ENCODE measurements at regions not wholly inside any gene's neighbourhood (a gene's known extent, or its start where the extent isn't known, plus 50 kb on each side); places are given as distances from the start of the nearest gene placed in this dataset.

- DNase-seq (ENCODE audit: low read depth in 4 of 4, low spot score in 1 of 4), result no peak
Observed at GRCh38 chr2:59627599-59627998, 925.9 kb downstream of the BCL11A start.

GRCh38 chr2:59622599-59623308, 930.7 kb downstream of the BCL11A start:
- no peak for DNase-seq (ENCODE audit: low read depth in 4 of 4, low spot score in 1 of 4)

- no peak for DNase-seq (ENCODE audit: low read depth in 4 of 4, low spot score in 1 of 4)
Observed at GRCh38 chr2:59604123-59604522, 949.3 kb downstream of the BCL11A start.

GRCh38 chr2:59594671-59595222, 958.7 kb downstream of the BCL11A start:
- no peak for DNase-seq (ENCODE audit: low read depth in 4 of 4, low spot score in 1 of 4)

- no peak for DNase-seq (ENCODE audit: low read depth in 4 of 4, low spot score in 1 of 4)
Observed at GRCh38 chr2:59590798-59591197, 962.7 kb downstream of the BCL11A start.

DNA sequence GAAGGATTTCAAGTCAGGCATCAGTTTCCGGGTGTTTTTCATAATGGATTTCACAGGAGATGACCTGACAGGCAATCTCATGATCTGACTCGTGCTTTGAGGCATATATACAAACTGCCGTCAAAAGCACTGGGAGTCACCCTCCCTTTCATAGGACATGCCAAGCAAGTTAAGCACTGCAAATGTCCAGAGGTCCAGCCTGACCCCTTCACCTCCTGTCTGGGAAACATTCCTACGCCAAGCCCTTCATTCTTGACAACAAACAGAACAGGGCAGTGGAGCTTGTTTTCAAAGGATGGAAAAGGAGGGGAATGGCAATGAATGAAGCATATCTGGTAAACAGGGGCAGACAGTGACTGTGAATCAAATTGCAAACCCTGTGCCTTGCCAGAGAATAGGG, 963.6 kb downstream of the BCL11A start:
- DNase-seq (ENCODE audit: low read depth in 4 of 4, low spot score in 1 of 4), result no peak

DNA sequence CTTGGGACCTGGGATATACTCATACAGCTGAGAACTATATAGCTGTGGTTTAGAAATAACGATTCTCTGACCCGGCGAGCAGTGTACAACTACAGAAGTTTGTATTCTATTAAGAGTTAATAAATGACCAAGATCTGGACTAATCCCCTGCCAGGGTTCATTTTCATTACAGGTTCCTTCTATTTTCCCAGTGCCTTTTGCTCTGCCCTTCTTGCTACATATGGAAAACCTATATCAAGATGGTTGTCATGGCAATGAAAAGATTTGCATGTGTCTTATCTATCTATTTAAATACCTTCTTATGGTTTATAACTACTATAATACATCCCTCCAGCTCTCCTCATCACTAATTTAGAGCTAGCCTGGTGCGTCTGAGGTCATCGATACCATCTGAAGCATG, 965.2 kb downstream of the BCL11A start:
- DNase-seq (ENCODE audit: low read depth in 4 of 4, low spot score in 1 of 4), result no peak

DNA sequence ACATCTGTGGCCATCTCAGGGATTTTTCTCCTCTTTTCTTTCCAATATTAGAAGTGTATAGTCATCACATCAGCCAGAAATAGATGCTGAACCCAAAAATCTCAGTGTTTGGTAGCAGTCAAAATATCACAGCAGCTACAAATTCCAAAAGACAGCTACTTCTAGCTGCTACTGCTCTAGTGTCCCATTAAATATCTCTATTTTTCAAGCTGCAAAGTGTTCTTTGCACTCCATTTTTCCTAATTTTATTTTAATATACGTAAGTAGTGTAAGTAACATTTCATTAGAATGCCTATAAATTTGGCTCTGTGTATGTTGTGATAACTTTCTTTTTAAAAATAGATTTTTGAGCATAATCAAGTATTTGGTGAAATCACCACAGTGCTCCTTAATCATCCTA, 967.3 kb downstream of the BCL11A start:
- DNase-seq (ENCODE audit: low read depth in 4 of 4, low spot score in 1 of 4), result no peak

GRCh38 chr2:59585655-59586054, 967.8 kb downstream of the BCL11A start:
- no peak for DNase-seq (ENCODE audit: low read depth in 4 of 4, low spot score in 1 of 4)

- no peak for DNase-seq (ENCODE audit: low read depth in 4 of 4, low spot score in 1 of 4)
Observed at GRCh38 chr2:59584958-59585357, 968.5 kb downstream of the BCL11A start.

- DNase-seq (ENCODE audit: low read depth in 4 of 4, low spot score in 1 of 4), result no peak
Observed at GRCh38 chr2:59583173-59583765, 970.2 kb downstream of the BCL11A start.

- DNase-seq (ENCODE audit: low read depth in 4 of 4, low spot score in 1 of 4), result no peak
Observed at GRCh38 chr2:59578349-59578748, 975.1 kb downstream of the BCL11A start.

- no peak for DNase-seq (ENCODE audit: low read depth in 4 of 4, low spot score in 1 of 4)
Observed at GRCh38 chr2:59575191-59575590, 978.3 kb downstream of the BCL11A start.

- no peak for DNase-seq (ENCODE audit: low read depth in 4 of 4, low spot score in 1 of 4)
Observed at GRCh38 chr2:59572227-59572626, 981.2 kb downstream of the BCL11A start.

DNA sequence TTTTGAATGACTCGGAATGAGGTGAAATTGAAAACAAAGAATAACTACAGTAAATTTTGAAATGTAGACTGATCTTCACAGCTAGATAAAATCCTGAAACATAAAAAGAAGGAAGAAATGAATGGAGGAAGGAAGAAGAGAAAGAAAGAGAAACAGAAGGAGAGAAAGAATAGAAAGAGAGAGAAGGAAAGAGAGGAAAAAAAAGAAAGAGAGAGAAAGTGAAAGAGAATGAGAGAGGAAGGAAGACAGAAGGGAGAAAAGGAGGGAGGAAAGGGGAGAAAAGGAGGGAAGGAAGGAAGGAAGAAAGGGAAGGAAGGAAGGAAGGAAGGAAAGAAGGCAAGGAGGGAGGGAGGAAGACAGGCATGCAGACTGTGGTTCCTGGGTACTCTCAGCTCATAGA, 982.6 kb downstream of the BCL11A start:
- DNase-seq (ENCODE audit: low read depth in 4 of 4, low spot score in 1 of 4), result no peak

- DNase-seq (ENCODE audit: low read depth in 4 of 4, low spot score in 1 of 4), result no peak
Observed at GRCh38 chr2:59569124-59569523, 984.3 kb downstream of the BCL11A start.

DNA sequence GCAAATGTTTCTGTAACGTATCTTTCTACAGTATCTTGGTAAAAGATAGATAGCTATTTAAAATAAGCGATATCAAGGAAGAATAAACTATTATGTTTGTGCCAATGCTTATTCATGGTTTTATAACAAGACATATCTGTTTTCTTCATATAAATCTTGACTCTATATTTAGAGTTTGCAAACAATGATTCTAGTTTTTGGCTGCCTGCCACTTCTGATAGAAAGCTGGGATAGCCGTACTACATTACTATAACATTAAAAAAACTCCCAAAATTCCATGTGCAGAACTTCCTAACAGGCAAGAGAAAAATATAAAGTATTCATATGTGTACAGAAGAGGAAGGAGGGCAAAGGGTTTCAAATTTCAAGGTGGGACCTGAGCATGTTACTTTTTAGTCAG, 985.0 kb downstream of the BCL11A start:
- no peak for DNase-seq (ENCODE audit: low read depth in 4 of 4, low spot score in 1 of 4)

- DNase-seq (ENCODE audit: low read depth in 4 of 4, low spot score in 1 of 4), result no peak
Observed at GRCh38 chr2:59567151-59567550, 986.3 kb downstream of the BCL11A start.

DNA sequence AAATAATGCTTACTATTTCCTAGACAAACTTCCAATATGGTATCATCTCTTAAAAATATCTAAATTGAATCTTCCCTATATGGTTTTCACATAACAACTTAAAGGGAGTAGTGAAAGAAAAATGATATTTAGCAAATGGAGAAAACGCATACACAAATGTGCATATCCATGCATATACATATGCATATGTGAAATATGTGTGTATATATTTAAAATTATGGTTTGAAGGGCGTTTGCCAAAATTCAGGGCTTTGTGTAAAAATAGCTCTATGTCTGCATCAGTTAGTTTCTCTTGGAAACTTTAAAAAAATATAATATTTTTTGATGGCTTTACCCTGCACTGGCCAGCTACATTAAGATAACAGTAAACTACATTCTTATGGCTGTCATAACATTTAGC, 986.7 kb downstream of the BCL11A start:
- DNase-seq (ENCODE audit: low read depth in 4 of 4, low spot score in 1 of 4), result no peak

- no peak for DNase-seq (ENCODE audit: low read depth in 4 of 4, low spot score in 1 of 4)
Observed at GRCh38 chr2:59561281-59561680, 992.2 kb downstream of the BCL11A start.

GRCh38 chr2:59560769-59561168, 992.7 kb downstream of the BCL11A start:
- DNase-seq (ENCODE audit: low read depth in 4 of 4, low spot score in 1 of 4), result no peak

- no peak for DNase-seq (ENCODE audit: low read depth in 4 of 4, low spot score in 1 of 4)
Observed at GRCh38 chr2:59540864-59541263, 1012.6 kb downstream of the BCL11A start.

- DNase-seq (ENCODE audit: low read depth in 4 of 4, low spot score in 1 of 4), result no peak
Observed at GRCh38 chr2:59538398-59538911, 1015.0 kb downstream of the BCL11A start.

All from stimulated activated CD4-positive, alpha-beta T cell treated with anti-CD3 and anti-CD28 coated beads, Interleukin-1b, Interleukin-23, amount 100 ng/mL, for 24 hours (primary cell).